ENCODE measurements at regions not wholly inside any gene's neighbourhood (a gene's known extent, or its start where the extent isn't known, plus 50 kb on each side); places are given as distances from the start of the nearest gene placed in this dataset.
A peak's percentile ranks its signal among the peaks of the same experiment; 100 is the strongest.

DNA sequence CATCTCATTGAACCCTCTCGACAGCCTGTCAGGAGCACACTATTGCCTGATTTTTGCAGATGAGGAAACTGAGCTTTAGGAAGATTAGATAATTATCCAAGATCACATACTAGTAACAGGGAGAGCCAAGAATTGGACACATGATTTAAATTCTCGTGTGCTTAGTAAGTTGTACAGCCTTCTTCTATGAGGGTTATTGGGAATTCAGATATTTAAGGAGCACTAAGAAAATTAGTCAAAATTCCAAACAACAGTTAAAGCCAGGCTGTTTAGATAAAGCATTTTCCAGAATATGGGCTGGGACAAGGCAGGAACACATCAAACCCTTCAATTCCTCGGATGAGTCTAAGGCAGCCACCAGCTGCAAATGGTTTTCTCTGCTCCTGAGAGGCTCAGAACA lies 148.8 kb downstream of the TMEM30B start:
- DNase-seq (ENCODE audit: low spot score): no peak

DNA sequence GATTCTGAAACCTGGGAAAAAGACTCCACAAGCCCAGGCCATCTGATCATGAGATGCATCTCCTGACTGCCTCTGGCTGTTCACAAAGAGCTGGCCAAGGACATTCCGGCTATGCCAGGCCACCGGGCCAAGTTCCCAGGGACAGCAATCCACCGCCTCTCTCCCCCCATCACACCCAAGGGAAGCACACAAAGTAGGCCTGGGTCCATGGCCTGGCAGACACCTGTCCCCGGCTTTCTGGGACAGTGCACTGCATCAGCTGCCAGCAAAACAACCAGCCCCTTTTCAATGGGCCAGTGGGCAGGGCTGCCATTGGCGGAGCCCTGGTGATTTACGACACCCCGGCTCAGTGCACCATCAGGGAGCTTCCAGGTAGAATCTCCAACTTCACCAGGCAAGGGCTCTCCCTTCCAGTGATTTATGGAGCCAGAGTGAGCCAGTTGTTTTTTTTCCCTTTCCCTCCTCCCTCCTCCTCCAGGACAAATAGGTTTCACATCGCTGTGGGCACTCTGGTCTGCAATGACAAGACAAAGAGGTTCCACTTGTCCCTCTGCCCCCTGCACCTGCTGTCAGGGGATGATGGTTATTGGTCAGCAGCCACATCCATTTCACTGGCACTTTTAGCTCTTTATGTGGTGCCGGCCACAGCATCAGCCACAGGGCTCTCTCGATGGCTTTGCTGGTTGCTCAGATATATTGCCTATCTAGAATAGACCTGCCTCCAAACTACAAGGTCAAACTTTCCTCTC lies 149.6 kb downstream of the SLC38A6 start:
- no peak for DNase-seq (ENCODE audit: low spot score)

DNA sequence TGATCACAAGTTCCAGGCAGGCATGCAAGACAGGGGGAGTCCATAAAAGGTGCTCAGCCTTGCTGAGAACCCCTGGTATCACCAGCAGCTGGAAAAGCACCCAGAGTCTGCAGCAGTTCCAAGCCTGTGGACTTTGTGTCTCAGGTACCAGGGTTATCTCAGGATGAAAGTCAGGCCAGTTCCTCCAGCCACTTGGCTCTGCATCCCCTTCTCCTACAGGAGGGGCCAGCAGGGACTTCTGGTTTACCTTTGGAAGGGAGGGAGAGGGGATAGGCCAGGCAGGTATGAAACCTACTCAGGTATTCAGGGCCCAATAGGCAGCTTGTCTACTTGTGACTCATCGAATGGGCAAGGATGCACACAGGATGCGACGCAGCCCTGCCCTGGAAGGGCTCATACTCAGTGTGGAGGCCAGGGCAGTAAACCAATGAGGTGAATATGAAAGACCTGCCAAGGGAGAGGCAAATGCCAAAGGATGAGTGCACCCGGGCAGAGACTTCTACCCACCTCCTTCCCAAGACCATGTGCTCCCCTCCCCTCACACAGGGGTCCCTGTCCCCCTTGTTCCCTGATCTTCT lies 148.2 kb downstream of the SLC38A6 start:
- peak; percentile 38 for DNase-seq (ENCODE audit: low spot score)

DNA sequence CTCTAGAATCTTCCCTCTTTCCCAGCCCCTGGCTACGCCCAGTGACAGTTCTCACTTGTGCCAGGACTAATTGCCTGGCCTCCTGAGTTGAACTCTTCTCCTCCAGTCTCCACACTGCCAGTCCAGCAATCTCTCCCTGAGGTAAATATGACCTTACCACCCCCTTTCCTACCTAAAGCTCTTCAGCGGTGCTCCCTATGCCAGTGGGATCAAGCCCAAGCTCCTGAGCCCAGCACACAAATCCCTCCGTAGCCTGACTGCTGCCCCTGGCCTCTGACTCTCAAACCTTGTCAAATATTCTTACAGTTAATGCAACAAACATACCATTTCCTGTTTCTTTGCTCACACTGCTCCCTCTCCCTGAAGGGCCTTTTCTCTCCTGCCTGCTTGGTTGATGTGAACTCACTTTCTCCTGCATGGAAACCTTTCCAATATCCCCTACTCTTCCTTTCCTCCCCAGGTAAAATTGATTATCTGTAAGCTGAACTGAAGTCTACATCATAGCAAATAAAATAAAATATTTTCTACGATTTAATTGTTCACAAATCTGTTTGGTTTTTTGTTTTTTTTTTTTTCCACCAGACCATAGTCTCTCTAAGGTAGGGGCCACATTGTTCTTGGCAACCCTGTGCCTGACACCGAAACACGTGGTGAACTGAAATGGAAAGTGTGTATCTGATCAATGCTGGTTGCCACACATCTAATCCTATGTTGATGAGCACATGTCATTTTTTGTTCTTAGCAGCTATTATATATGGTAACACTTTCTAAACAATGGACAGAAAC lies 147.5 kb downstream of the SLC38A6 start:
- DNase-seq (ENCODE audit: low spot score): no peak

DNA sequence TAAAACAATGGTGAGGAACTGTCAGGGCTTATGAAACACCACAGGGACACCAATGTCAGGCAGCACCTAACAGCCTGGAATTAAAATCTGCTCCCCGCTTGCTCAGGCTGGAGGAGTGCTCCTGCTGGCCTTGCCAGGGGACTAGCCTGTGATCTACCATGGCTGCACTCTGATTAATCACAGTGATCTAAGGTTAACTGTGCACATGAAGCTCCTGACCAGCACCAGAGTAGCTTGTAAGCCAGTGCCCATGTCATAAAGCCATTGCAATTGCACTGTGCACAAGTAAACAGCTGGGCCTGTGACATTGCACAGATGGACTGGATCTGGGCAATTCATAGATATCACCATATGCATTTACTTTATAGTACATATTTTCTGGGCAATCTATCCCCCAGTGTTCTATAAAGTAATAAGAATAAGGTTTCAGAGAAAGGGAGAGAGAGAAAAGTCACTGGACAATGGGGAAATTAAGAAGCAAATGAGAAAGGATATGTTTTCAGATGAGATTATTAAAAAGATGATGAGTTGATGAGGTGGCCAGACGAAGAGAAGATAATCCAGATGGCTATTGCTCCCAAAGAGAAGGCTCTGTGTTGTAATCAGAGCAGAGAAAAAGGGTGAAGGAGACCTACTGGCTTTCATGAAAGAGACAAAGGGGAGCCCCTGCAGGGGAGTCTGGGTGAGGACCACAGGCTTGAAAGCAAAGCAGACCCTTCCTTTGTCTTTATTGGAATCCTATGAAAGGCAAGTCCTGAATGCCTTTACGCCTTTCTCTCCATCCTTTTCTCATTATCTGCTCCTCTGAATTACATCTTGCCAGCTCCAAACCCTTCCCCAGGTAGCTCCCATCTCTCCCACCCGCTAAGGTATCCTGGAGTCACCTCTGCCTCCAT lies 145.8 kb downstream of the SLC38A6 start:
- no peak for DNase-seq (ENCODE audit: low spot score)

DNA sequence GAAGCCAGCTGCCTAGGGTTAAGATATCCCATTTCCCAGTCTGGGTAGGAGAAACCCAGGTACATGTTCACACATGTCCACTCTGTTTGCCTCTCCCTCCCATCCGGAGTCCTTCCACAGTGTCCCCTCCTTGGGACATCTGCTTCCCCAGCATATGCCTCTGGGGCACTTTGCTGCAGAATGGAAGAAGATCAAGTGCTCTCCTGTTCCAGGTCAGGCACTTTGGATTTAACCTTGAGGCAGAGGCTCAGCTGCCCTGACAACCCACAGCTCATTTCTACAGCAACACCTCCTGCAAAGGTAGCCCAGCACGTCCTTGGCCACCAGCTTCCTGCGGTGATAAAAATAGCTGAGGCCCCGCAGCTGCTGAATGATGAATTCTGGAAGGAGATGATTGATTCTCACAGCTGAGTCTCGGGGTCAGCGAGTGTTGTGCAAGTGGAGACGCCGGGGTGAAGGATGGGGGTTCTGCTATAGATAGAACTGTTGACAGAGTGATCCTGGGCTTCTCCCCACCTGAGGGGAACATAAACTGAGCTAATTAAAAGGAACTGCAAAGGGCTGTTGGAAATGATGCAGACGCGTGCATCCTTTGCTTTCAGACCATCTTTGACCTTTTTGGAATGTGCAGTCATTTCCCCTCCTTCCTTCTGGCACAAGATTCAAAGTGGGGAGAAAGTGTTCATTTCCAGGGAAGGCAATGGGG lies 145.0 kb downstream of the SLC38A6 start:
- no peak for DNase-seq (ENCODE audit: low spot score)

DNA sequence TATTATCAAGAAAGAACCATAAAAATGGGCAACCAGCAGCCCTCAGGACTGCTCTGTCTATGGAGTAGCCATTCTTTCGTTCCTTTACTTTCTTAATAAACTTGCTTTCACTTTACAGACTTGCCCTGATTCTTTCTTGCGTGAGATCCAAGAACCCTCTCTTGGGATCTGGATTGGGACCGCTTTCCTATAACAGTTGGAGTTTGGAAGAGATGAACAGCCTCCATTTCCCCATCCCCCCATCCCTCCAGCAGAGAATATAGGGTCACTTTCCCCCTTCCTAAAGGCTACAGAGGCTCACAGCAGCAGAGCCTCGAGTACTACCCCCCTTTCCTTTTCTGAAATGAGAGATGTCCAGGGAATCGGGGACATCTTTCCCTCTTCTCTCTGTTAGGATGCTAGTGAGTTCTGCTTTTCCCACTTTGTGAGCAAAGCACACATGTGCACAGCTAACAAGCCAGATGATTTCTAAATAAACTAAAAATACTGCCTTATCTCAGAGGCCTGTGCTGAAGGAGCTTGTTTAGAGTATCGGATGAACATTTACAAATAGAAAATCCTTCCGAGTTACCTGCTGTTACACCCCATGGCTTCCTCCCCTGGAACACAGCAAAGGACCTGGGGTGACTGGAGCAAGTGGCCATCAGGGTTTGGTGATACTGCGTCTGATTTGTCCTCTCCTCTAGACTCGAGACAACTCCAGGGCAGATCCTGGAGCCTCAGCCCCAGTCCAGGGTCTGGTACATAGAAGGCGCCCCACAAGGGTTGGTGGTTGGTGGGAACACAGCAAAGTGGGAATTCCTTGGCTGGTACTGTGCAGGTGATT lies 144.2 kb downstream of the SLC38A6 start:
- no peak for DNase-seq (ENCODE audit: low spot score)

- DNase-seq (ENCODE audit: low spot score): no peak
These were observed 141.8 kb downstream of the SLC38A6 start for GRCh38 chr14:61122862-61123261.

DNA sequence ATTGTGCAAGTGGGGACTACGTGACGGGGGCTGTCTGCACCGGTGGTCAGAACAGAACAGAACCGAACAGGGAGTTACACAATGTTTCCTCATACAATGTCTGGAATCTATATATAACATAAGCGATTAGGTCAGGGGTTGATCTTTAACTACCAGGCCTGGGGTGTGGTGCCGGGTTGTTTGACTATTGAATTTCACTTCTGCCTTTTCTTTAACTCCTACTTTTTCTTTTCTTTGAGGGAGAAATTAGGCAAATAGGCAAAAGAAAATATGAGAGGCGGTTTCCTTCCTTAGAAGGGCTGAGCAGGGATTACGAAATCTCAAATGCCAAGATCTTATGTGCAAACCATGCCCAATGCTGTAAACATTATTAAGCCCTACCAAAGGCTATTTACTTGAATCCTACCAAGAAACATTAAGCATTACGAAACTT lies 140.3 kb downstream of the SLC38A6 start:
- no peak for DNase-seq (ENCODE audit: low spot score)

DNA sequence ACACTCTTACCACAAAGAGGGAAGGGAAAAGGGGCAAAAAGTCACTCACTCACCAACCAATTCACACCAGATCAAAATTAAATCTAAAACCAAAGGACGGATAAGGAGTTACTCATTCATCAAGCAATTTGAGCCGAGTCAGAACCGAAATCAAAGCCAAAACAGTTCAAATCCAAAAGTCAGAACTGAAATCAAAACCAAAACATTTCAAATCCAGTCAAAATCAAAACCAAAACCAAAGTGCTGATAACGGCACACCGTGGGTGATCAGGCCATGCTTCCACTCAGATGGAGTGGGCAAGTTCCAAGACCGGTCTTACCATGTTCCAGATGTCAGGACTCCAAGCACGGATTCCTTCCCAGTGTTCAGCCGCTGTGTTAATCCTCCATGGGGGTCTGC lies 139.5 kb downstream of the SLC38A6 start:
- DNase-seq (ENCODE audit: low spot score): no peak

DNA sequence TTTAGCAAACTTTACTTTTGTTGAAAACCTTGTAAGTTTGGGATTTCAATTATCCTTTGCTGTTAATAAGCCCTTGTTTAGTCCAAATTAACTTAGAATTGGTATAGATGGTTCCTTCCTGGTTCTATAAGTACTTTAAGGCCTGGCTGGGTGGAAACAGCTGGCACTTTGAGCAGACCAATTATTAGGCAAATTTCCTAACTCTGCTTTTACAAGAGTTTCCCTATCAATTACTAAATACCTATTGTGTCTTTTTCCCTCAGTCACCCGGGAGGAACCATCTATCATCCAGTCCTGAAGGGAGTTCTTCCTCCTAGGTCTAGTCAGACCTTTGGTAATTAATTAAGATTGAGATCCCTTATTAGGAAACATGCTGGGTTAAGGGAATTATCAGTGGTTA lies 138.0 kb downstream of the SLC38A6 start:
- DNase-seq (ENCODE audit: low spot score): no peak

- DNase-seq (ENCODE audit: low spot score): no peak
These were observed 135.3 kb downstream of the SLC38A6 start for GRCh38 chr14:61116369-61116768.

DNA sequence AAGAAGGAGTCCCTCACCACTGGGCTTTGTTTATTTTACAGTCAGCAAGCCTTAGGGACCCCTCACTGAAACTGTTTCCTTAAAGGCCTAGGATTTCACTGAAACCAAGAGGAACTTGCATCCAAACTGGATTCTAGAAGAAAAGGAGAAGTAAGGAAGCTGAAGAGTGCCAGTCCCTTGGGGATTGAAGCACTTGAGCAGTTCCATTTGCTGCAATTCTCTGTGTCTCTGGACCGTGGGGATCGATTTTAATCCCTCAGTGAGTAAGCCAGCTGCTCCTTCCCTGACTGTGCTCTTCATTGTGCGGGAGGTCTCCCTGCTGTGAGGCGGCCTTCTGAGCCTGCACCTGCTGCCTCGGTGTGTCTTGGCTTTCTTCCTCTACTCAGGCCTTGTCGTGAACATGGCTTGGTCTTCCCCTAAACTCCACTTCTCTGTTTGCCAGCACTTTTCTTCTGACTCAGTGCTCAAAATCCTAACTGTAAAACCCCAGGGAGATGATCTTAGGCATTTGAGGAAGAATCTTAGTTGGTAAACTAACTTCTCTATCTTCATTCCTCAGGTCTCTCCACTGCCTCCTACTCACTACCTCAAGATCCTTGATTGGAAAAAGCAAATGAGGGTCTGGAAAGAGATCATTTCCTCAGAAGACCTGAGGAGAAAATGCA lies 132.6 kb downstream of the SLC38A6 start:
- DNase-seq (ENCODE audit: low spot score): no peak

- DNase-seq (ENCODE audit: low spot score): no peak
These were observed 131.5 kb downstream of the SLC38A6 start for GRCh38 chr14:61112506-61112905.

GRCh38 chr14:61111731-61112130 lies 130.7 kb downstream of the SLC38A6 start:
- DNase-seq (ENCODE audit: low spot score): no peak

DNA sequence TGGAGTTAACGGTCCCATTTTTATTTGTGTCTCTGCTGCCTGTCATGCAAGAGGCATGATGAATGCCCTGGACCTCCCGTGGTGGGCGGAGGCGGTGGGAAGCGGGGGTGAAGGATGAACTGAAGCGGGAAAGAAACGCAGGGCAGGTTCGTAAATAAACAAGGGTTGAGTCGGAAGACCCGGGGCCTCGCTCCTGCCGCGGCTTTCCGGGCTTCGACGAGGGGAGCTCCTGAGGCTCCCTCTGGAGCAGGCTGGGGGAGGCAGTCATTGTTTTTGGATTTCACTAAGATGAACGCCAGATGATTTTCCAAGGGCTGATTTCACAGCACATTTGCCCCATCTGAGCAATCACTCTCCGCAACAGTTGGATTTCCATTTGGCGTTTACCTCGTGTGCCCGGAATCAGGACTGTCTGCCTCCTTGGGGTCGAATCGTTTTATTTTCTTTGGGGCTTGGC lies 130.2 kb downstream of the SLC38A6 start:
- no peak for DNase-seq (ENCODE audit: low spot score)

GRCh38 chr14:61110316-61111082 lies 129.5 kb downstream of the SLC38A6 start:
- no peak for DNase-seq (ENCODE audit: low spot score)

- no peak for DNase-seq (ENCODE audit: low spot score)
These were observed 128.2 kb downstream of the SLC38A6 start for GRCh38 chr14:61109288-61109687.

GRCh38 chr14:61108496-61109141 lies 127.6 kb downstream of the SLC38A6 start:
- no peak for DNase-seq (ENCODE audit: low spot score)
